ENCODE measurements at regions not wholly inside any gene's neighbourhood (a gene's known extent, or its start where the extent isn't known, plus 50 kb on each side); places are given as distances from the start of the nearest gene placed in this dataset.

GRCh38 chr12:91781114-91781513 lies 364.5 kb downstream of the BTG1 start:
- H3K36me3 ChIP-seq (ENCODE audit: control insufficient read depth in 2 of 2, extremely low read depth in 1 of 2, insufficient read depth in 1 of 2, low read length in 1 of 2), result no peaks in the 10 kb centered on the region
- no CpG with 5 or more reads among the region's 2 CpGs for WGBS (ENCODE audit: insufficient coverage)
- H3K4me3 ChIP-seq (ENCODE audit: control insufficient read depth in 1 of 2, extremely low read depth in 1 of 2, low read length in 1 of 2), result no peak overlapping the region
- H3K27me3 Mint-ChIP-seq, result no peaks in the 10 kb centered on the region
- H3K27ac Mint-ChIP-seq, result no peak overlapping the region
- peaks cover 7 to 31% of the 10 kb centered on the region in 2 experiments for H3K4me1 ChIP-seq (ENCODE audit: control insufficient read depth in 1 of 2, extremely low read depth in 1 of 2, insufficient read depth in 2 of 2, low read length in 2 of 2)
- ChIA-PET CTCF (interaction anchor here in 1 of 2 donors (0.7 kb wide), 1 partner anchor 22 kb away, joined by 3 read pairs; no protein-coding TSS in a partner anchor), POLR2A (no interaction called here)
- no peaks in the 10 kb centered on the region for H3K27me3 ChIP-seq (replicated peaks in 1 of 2; ENCODE audit: control insufficient read depth in 2 of 2, extremely low read depth in 1 of 2, insufficient read depth in 2 of 2, low read length in 1 of 2)
- peaks cover 0 to 3% (median 0%) of the 10 kb centered on the region in 3 donors for H3K9me3 Mint-ChIP-seq
- no peak for DNase-seq
- H3K4me1 Mint-ChIP-seq, result peaks cover 35 to 39% (median 38%) of the 10 kb centered on the region in 3 donors
- no peak for ATAC-seq (replicated peaks in 1 of 4)
- no peaks in the 10 kb centered on the region for H3K36me3 Mint-ChIP-seq
- H3K27ac ChIP-seq (ENCODE audit: low read length), result no peak overlapping the region
- no peaks in the 10 kb centered on the region for H3K9me3 ChIP-seq
- H3K4me3 Mint-ChIP-seq, result no peak overlapping the region

GRCh38 chr12:91778938-91779400 lies 366.7 kb downstream of the BTG1 start:
- DNase-seq (peak in 31 of 35 experiments; percentile 1 to 64 (median 13)), ATAC-seq (replicated peaks in 1 of 4) (peak; percentile 72 to 86 (median 81))
- Mint-ChIP-seq H3K9me3 (no peaks in the 10 kb centered on the region), H3K4me1 (peaks cover 43 to 49% (median 43%) of the 10 kb centered on the region in 3 donors), H3K4me3 (peak overlapping the region; percentile 64 to 80 (median 79)), H3K27me3 (no peaks in the 10 kb centered on the region), H3K36me3 (no peaks in the 10 kb centered on the region), H3K27ac (peak overlapping the region; percentile 90 to 96)
- Histone ChIP-seq H3K4me3 (ENCODE audit: control insufficient read depth in 1 of 2, extremely low read depth in 1 of 2, low read length in 1 of 2) (peak overlapping the region in 1 of 2 donors; percentile 26), H3K4me1 (ENCODE audit: control insufficient read depth in 1 of 2, extremely low read depth in 1 of 2, insufficient read depth in 2 of 2, low read length in 2 of 2) (peaks cover 7 to 36% of the 10 kb centered on the region in 2 experiments), H3K27me3 (replicated peaks in 1 of 2; ENCODE audit: control insufficient read depth in 2 of 2, extremely low read depth in 1 of 2, insufficient read depth in 2 of 2, low read length in 1 of 2) (no peaks in the 10 kb centered on the region), H3K36me3 (ENCODE audit: control insufficient read depth in 2 of 2, extremely low read depth in 1 of 2, insufficient read depth in 1 of 2, low read length in 1 of 2) (no peaks in the 10 kb centered on the region), H3K9me3 (no peaks in the 10 kb centered on the region), H3K27ac (ENCODE audit: low read length) (peak overlapping the region; percentile 83)
- ChIA-PET POLR2A (interaction anchor here in 1 of 2 donors (0.6 to 1.6 kb wide), 8 partner anchors 98 to 850 kb away, joined by 3 to 6 read pairs (median 3); partner anchors contain the start of gene BTG1), CTCF (interaction anchor here in 1 of 2 donors (0.5 to 2.0 kb wide), 4 partner anchors 9 to 1734 kb away, joined by 3 to 13 read pairs (median 4); no protein-coding TSS in a partner anchor)
- 0% methylated on average over 3 of the region's 6 CpGs for WGBS (ENCODE audit: insufficient coverage)

- Mint-ChIP-seq H3K4me3 (peak overlapping the region; percentile 64 to 80 (median 79)), H3K9me3 (no peaks in the 10 kb centered on the region), H3K4me1 (peaks cover 43 to 49% (median 45%) of the 10 kb centered on the region in 3 donors), H3K36me3 (no peaks in the 10 kb centered on the region), H3K27me3 (no peaks in the 10 kb centered on the region), H3K27ac (peak overlapping the region; percentile 90 to 96)
- DNase-seq (peak in 8 of 35 experiments; percentile 3 to 43 (median 10)), ATAC-seq (replicated peaks in 1 of 4) (peak; percentile 72 to 79 (median 76))
- Histone ChIP-seq H3K27ac (ENCODE audit: low read length) (peak overlapping the region; percentile 83), H3K27me3 (replicated peaks in 1 of 2; ENCODE audit: control insufficient read depth in 2 of 2, extremely low read depth in 1 of 2, insufficient read depth in 2 of 2, low read length in 1 of 2) (no peaks in the 10 kb centered on the region), H3K9me3 (no peaks in the 10 kb centered on the region), H3K4me3 (ENCODE audit: control insufficient read depth in 1 of 2, extremely low read depth in 1 of 2, low read length in 1 of 2) (peak overlapping the region in 1 of 2 donors; percentile 26), H3K36me3 (ENCODE audit: control insufficient read depth in 2 of 2, extremely low read depth in 1 of 2, insufficient read depth in 1 of 2, low read length in 1 of 2) (no peaks in the 10 kb centered on the region), H3K4me1 (ENCODE audit: control insufficient read depth in 1 of 2, extremely low read depth in 1 of 2, insufficient read depth in 2 of 2, low read length in 2 of 2) (peaks cover 7 to 36% of the 10 kb centered on the region in 2 experiments)
- ChIA-PET CTCF (interaction anchor here in 1 of 2 donors (0.5 to 2.0 kb wide), 3 partner anchors 9 to 1735 kb away, joined by 3 to 13 read pairs (median 3); no protein-coding TSS in a partner anchor), POLR2A (interaction anchor here in 1 of 2 donors (0.6 to 1.6 kb wide), 4 partner anchors 99 to 367 kb away, joined by 3 to 6 read pairs (median 3); partner anchors contain the start of gene BTG1)
- no CpG with 5 or more reads among the region's 3 CpGs for WGBS (ENCODE audit: insufficient coverage)
These were observed 367.4 kb downstream of the BTG1 start for GRCh38 chr12:91778091-91778832.

- Mint-ChIP-seq H3K36me3 (no peaks in the 10 kb centered on the region), H3K4me1 (peaks cover 43 to 54% (median 45%) of the 10 kb centered on the region in 3 donors), H3K9me3 (no peaks in the 10 kb centered on the region), H3K27me3 (no peaks in the 10 kb centered on the region), H3K27ac (peak overlapping the region; percentile 90 to 96), H3K4me3 (peak overlapping the region in 1 of 3 donors; percentile 80)
- DNase-seq (no peak), ATAC-seq (replicated peaks in 1 of 4) (no peak)
- no peaks in the 10 kb centered on the region for H3K36me3 ChIP-seq (ENCODE audit: control insufficient read depth in 2 of 2, extremely low read depth in 1 of 2, insufficient read depth in 1 of 2, low read length in 1 of 2)
- H3K9me3 ChIP-seq, result no peaks in the 10 kb centered on the region
- POLR2A ChIA-PET, result interaction anchor here in 1 of 2 donors (1.1 kb wide), 1 partner anchor 9 kb away, joined by 4 read pairs; no protein-coding TSS in a partner anchor
- peaks cover 7 to 36% of the 10 kb centered on the region in 2 experiments for H3K4me1 ChIP-seq (ENCODE audit: control insufficient read depth in 1 of 2, extremely low read depth in 1 of 2, insufficient read depth in 2 of 2, low read length in 2 of 2)
- no peaks in the 10 kb centered on the region for H3K27me3 ChIP-seq (replicated peaks in 1 of 2; ENCODE audit: control insufficient read depth in 2 of 2, extremely low read depth in 1 of 2, insufficient read depth in 2 of 2, low read length in 1 of 2)
- 79% methylated on average over 4 of the region's 6 CpGs for WGBS (ENCODE audit: insufficient coverage)
- peak overlapping the region; percentile 83 for H3K27ac ChIP-seq (ENCODE audit: low read length)
- CTCF ChIA-PET, result interaction anchor here in 1 of 2 donors (0.9 kb wide), 1 partner anchor 264 kb away, joined by 9 read pairs; no protein-coding TSS in a partner anchor
- no peak overlapping the region for H3K4me3 ChIP-seq (ENCODE audit: control insufficient read depth in 1 of 2, extremely low read depth in 1 of 2, low read length in 1 of 2)
These were observed 368.2 kb downstream of the BTG1 start for GRCh38 chr12:91777268-91777992.

DNA sequence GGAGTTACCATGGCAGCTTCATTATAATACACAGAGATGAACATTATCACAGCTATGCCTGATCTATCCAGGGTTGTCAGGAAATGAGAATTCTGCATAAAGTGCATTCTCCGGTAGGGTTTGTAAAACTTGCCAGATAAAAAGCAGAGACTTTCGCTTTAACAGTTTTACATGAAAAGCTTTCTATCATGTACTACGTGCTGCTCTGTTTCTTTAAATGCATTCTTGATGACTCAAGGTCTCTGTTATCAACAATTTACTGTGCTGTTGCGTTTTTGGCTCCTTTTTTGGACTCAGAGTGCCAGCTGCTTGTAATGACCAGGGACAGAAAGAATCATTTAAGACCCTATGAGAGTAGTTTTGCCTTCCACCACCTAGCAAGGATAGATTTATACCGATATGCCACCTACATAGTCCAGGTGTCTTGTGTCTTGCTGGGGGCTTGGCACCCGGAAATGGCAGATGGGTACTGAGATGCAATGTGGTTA lies 371.2 kb downstream of the BTG1 start:
- 23% methylated on average over 2 of the region's 6 CpGs for WGBS (ENCODE audit: insufficient coverage)
- Histone ChIP-seq H3K27me3 (replicated peaks in 1 of 2; ENCODE audit: control insufficient read depth in 2 of 2, extremely low read depth in 1 of 2, insufficient read depth in 2 of 2, low read length in 1 of 2) (no peaks in the 10 kb centered on the region), H3K27ac (ENCODE audit: low read length) (no peak overlapping the region), H3K4me3 (ENCODE audit: control insufficient read depth in 1 of 2, extremely low read depth in 1 of 2, low read length in 1 of 2) (no peak overlapping the region), H3K4me1 (ENCODE audit: control insufficient read depth in 1 of 2, extremely low read depth in 1 of 2, insufficient read depth in 2 of 2, low read length in 2 of 2) (peaks cover 7 to 34% of the 10 kb centered on the region in 2 experiments), H3K9me3 (no peaks in the 10 kb centered on the region), H3K36me3 (ENCODE audit: control insufficient read depth in 2 of 2, extremely low read depth in 1 of 2, insufficient read depth in 1 of 2, low read length in 1 of 2) (no peaks in the 10 kb centered on the region)
- Mint-ChIP-seq H3K27ac (peak overlapping the region; percentile 54 to 89), H3K36me3 (no peaks in the 10 kb centered on the region), H3K4me3 (peak overlapping the region; percentile 29 to 59 (median 41)), H3K4me1 (peaks cover 43 to 53% (median 45%) of the 10 kb centered on the region in 3 donors), H3K9me3 (no peaks in the 10 kb centered on the region), H3K27me3 (no peaks in the 10 kb centered on the region)
- ATAC-seq (replicated peaks in 1 of 4), result peak in 2 of 4 experiments; percentile 42 to 65
- CTCF ChIA-PET, result interaction anchor here (0.6 to 1.2 kb wide), 5 partner anchors 11 to 453 kb away, joined by 3 read pairs; no protein-coding TSS in a partner anchor
- POLR2A ChIA-PET, result interaction anchor here in 1 of 2 donors (0.6 to 1.0 kb wide), 2 partner anchors 9 to 52 kb away, joined by 3 read pairs; no protein-coding TSS in a partner anchor
- DNase-seq, result peak in 1 of 35 experiments; percentile 11

Measured in T-cell (primary cell).